ENCODE measurements at regions not wholly inside any gene's neighbourhood (a gene's known extent, or its start where the extent isn't known, plus 50 kb on each side); places are given as distances from the start of the nearest gene placed in this dataset.

GRCh38 chr6:47170617-47170947, 128.4 kb upstream of the ADGRF1 start:
- ChIA-PET CTCF (interaction anchor here (0.6 kb wide), 1 partner anchor 70 kb away, joined by 4 read pairs; no protein-coding TSS in a partner anchor), POLR2A (interaction anchor here (0.7 kb wide), 1 partner anchor 77 kb away, joined by 9 read pairs; no protein-coding TSS in a partner anchor)
- no peak for TF ChIP-seq SIN3A (IDR thresholded peaks at IDR 0.05; ENCODE audit: borderline replicate concordance, insufficient read depth, low read depth, low read length)
- no peak for TF ChIP-seq TCF7L2 (IDR thresholded peaks at IDR 0.05; ENCODE audit: low read depth, low read length)
- TF ChIP-seq REST (IDR thresholded peaks at IDR 0.05; ENCODE audit: insufficient read depth in 1 of 2, low read depth in 2 of 2, low read length in 1 of 2), result no peak
- no peak for TF ChIP-seq CTCF (IDR thresholded peaks at IDR 0.05)
- TF ChIP-seq POLR2AphosphoS5 (IDR thresholded peaks at IDR 0.05; ENCODE audit: low read depth, low read length), result no peak
- in situ Hi-C loops (cut with HindIII; ENCODE audit: low pct_unique_long_range_greater_than_20kb, low sequenced_read_pairs) (no loop called here), intact Hi-C loops (cut with micrococcal nuclease; ENCODE audit: unreplicated experiment) (no loop called here)
- ATAC-seq (no peak), DNase-seq (ENCODE audit: low read depth, low spot score) (no peak)
- no peaks in the 10 kb centered on the region for H3K27me3 ChIP-seq (ENCODE audit: control insufficient read depth, insufficient read depth, low read length)
- no peaks in the 10 kb centered on the region for H3K36me3 ChIP-seq (ENCODE audit: control insufficient read depth, insufficient read depth, low read length)
- 0 out of 2 replicates have a peak, but pooled peaks cover 3% of the 10 kb centered on the region for H3K4me1 ChIP-seq (ENCODE audit: control insufficient read depth, insufficient read depth, low read length)
- no peaks in the 10 kb centered on the region for H3K9me3 ChIP-seq (ENCODE audit: control insufficient read depth, insufficient read depth, low read depth, low read length)
- no peak overlapping the region for H3K27ac ChIP-seq (ENCODE audit: low read length)
- no peak overlapping the region for H3K4me3 ChIP-seq (ENCODE audit: low read depth in 2 of 2, low read length in 2 of 2)
- no TSS peak for BruUV-seq (replicated peaks)

GRCh38 chr6:47169785-47170616, 127.9 kb upstream of the ADGRF1 start:
- TF ChIP-seq REST (IDR thresholded peaks at IDR 0.05; ENCODE audit: insufficient read depth in 1 of 2, low read depth in 2 of 2, low read length in 1 of 2) (no peak), SIN3A (IDR thresholded peaks at IDR 0.05; ENCODE audit: borderline replicate concordance, insufficient read depth, low read depth, low read length) (no peak), POLR2AphosphoS5 (IDR thresholded peaks at IDR 0.05; ENCODE audit: low read depth, low read length) (no peak), CTCF (IDR thresholded peaks at IDR 0.05) (no peak), TCF7L2 (IDR thresholded peaks at IDR 0.05; ENCODE audit: low read depth, low read length) (no peak)
- intact Hi-C loops (cut with micrococcal nuclease; ENCODE audit: unreplicated experiment), result no loop called here
- Histone ChIP-seq H3K27ac (ENCODE audit: low read length) (peak overlapping the region; percentile 34; the same call in 1 of the 2 replicates), H3K27me3 (ENCODE audit: control insufficient read depth, insufficient read depth, low read length) (no peaks in the 10 kb centered on the region), H3K36me3 (ENCODE audit: control insufficient read depth, insufficient read depth, low read length) (no peaks in the 10 kb centered on the region), H3K9me3 (ENCODE audit: control insufficient read depth, insufficient read depth, low read depth, low read length) (no peaks in the 10 kb centered on the region), H3K4me3 (ENCODE audit: low read depth in 2 of 2, low read length in 2 of 2) (no peak overlapping the region), H3K4me1 (ENCODE audit: control insufficient read depth, insufficient read depth, low read length) (0 out of 2 replicates have a peak, but pooled peaks cover 3% of the 10 kb centered on the region)
- in situ Hi-C loops (cut with HindIII; ENCODE audit: low pct_unique_long_range_greater_than_20kb, low sequenced_read_pairs), result no loop called here
- ChIA-PET POLR2A (interaction anchor here (0.7 kb wide), 1 partner anchor 77 kb away, joined by 9 read pairs; no protein-coding TSS in a partner anchor), CTCF (interaction anchor here (0.6 kb wide), 1 partner anchor 69 kb away, joined by 4 read pairs; no protein-coding TSS in a partner anchor)
- no TSS peak for BruUV-seq (replicated peaks)
- no peak for DNase-seq (ENCODE audit: low read depth, low spot score)
- no peak for ATAC-seq
